ENCODE measurements at regions not wholly inside any gene's neighbourhood (a gene's known extent, or its start where the extent isn't known, plus 50 kb on each side); places are given as distances from the start of the nearest gene placed in this dataset.

GRCh38 chr22:44594951-44595350, 96.9 kb upstream of the RTL6 start:
- TF ChIP-seq POLR2AphosphoS5 (IDR thresholded peaks at IDR 0.05; ENCODE audit: low read depth, low read length) (no peak), CTCF (IDR thresholded peaks at IDR 0.05) (no peak), SIN3A (IDR thresholded peaks at IDR 0.05; ENCODE audit: borderline replicate concordance, insufficient read depth, low read depth, low read length) (no peak)
